Skeletal muscle cell (primary cell): ENCODE measurements at regions not wholly inside any gene's neighbourhood (a gene's known extent, or its start where the extent isn't known, plus 50 kb on each side); places are given as distances from the start of the nearest gene placed in this dataset.

Source experiments
- DNase-seq: peaks from one replicate; pipeline ENCODE4 v3.0.0-alpha.2; 2010; ENCODE audit warnings: low read depth
- H3K4me3 ChIP-seq: 2 replicates; pipeline ENCODE4 v1.5.1; 2011; ENCODE audit warnings: low read depth, mild to moderate bottlenecking, control low read depth, low read length, moderate library complexity

- H3K4me3 ChIP-seq: no peak overlapping the region
- no peak for DNase-seq
These were observed 146.4 kb upstream of the TMEM106B start for GRCh38 chr7:12064586-12065127.

GRCh38 chr7:12066004-12066403 lies 145.1 kb upstream of the TMEM106B start:
- no peak overlapping the region for H3K4me3 ChIP-seq
- no peak for DNase-seq

- no peak overlapping the region for H3K4me3 ChIP-seq
- no peak for DNase-seq
These were observed 144.6 kb upstream of the TMEM106B start for GRCh38 chr7:12066521-12066920.

- peak; percentile 12 for DNase-seq
- H3K4me3 ChIP-seq: no peak overlapping the region
These were observed 143.8 kb upstream of the TMEM106B start for GRCh38 chr7:12067156-12067831.

GRCh38 chr7:12069757-12070156 lies 141.3 kb upstream of the TMEM106B start:
- no peak overlapping the region for H3K4me3 ChIP-seq
- no peak for DNase-seq

GRCh38 chr7:12074889-12075288 lies 136.2 kb upstream of the TMEM106B start:
- no peak overlapping the region for H3K4me3 ChIP-seq
- no peak for DNase-seq

- DNase-seq: no peak
- no peak overlapping the region for H3K4me3 ChIP-seq
These were observed 131.1 kb upstream of the TMEM106B start for GRCh38 chr7:12080006-12080405.

GRCh38 chr7:12085516-12085915 lies 125.6 kb upstream of the TMEM106B start:
- no peak overlapping the region for H3K4me3 ChIP-seq
- no peak for DNase-seq

GRCh38 chr7:12089951-12090756 lies 120.9 kb upstream of the TMEM106B start:
- no peak overlapping the region for H3K4me3 ChIP-seq
- no peak for DNase-seq

GRCh38 chr7:12090757-12091221 lies 120.3 kb upstream of the TMEM106B start:
- DNase-seq: no peak

GRCh38 chr7:12091231-12091630 lies 119.9 kb upstream of the TMEM106B start:
- no peak overlapping the region for H3K4me3 ChIP-seq
- DNase-seq: no peak

More at GRCh38 chr7:12090757-12091221, 120.3 kb upstream of the TMEM106B start:
- H3K4me3 ChIP-seq: no peak overlapping the region

GRCh38 chr7:12092499-12093130 lies 118.5 kb upstream of the TMEM106B start:
- no peak overlapping the region for H3K4me3 ChIP-seq
- DNase-seq: no peak

GRCh38 chr7:12093365-12093764 lies 117.7 kb upstream of the TMEM106B start:
- no peak for DNase-seq
- no peak overlapping the region for H3K4me3 ChIP-seq

- no peak for DNase-seq
- H3K4me3 ChIP-seq: no peak overlapping the region
These were observed 116.7 kb upstream of the TMEM106B start for GRCh38 chr7:12094365-12094921.

- no peak for DNase-seq
- no peak overlapping the region for H3K4me3 ChIP-seq
These were observed 109.0 kb upstream of the TMEM106B start for GRCh38 chr7:12102126-12102525.

- no peak for DNase-seq
- no peak overlapping the region for H3K4me3 ChIP-seq
These were observed 108.6 kb upstream of the TMEM106B start for GRCh38 chr7:12102527-12102926.

- no peak overlapping the region for H3K4me3 ChIP-seq
- no peak for DNase-seq
These were observed 107.1 kb upstream of the TMEM106B start for GRCh38 chr7:12103948-12104347.

GRCh38 chr7:12107381-12107780 lies 103.7 kb upstream of the TMEM106B start:
- H3K4me3 ChIP-seq: no peak overlapping the region
- DNase-seq: no peak

GRCh38 chr7:12107841-12108254 lies 103.2 kb upstream of the TMEM106B start:
- no peak overlapping the region for H3K4me3 ChIP-seq
- no peak for DNase-seq

- no peak overlapping the region for H3K4me3 ChIP-seq
- no peak for DNase-seq
These were observed 100.7 kb upstream of the TMEM106B start for GRCh38 chr7:12110425-12110824.
